H1 (cell line): ENCODE measurements at regions not wholly inside any gene's neighbourhood (a gene's known extent, or its start where the extent isn't known, plus 50 kb on each side); places are given as distances from the start of the nearest gene placed in this dataset.

Source experiments
- CTCF ChIA-PET: fragments of 300-600 bp; sonication (Branson Sonifier 250); formaldehyde crosslinking; loops from one replicate; lab custom pipeline; 2021; ENCODE audit not compliant: partially characterized antibody; lab: Charles Lee
- POLR2A ChIA-PET: fragments of 300-600 bp; sonication (Branson Sonifier 250); formaldehyde crosslinking; loops from one replicate; lab custom pipeline; 2021; ENCODE audit warnings: inconsistent platforms; ENCODE audit not compliant: partially characterized antibody; lab: Charles Lee
- DNase-seq, 2 experiments: peaks; one replicate each; pipeline versions ENCODE4 v3.0.0 to v3.0.0-alpha.2; 2010 to 2022; ENCODE audit warnings: low spot score in 2 of 2, low read depth in 1 of 2, mixed read lengths in 1 of 2
- FAIRE-seq: peaks from 2 replicates; lab custom pipeline; 2011; peaks lifted over from hg19 to GRCh38; lab: Jason Lieb, UNC
- H2AFZ ChIP-seq: 2 replicates; pipeline ENCODE4 v1.8.1; 2012; ENCODE audit warnings: low read length, inconsistent platforms
- H2AK5ac ChIP-seq: 2 replicates; pipeline ENCODE4 v1.6.1; 2013; ENCODE audit warnings: low read depth, low read length
- H2BK120ac ChIP-seq: replicated peaks from 2 replicates; pipeline ENCODE3; 2013; ENCODE audit warnings: low read depth, low read length, inconsistent platforms
- H2BK12ac ChIP-seq: 2 replicates; pipeline ENCODE4 v1.6.1; 2013; ENCODE audit warnings: low read depth, low read length
- H2BK15ac ChIP-seq: 2 replicates; pipeline ENCODE4 v1.6.1; 2013; ENCODE audit warnings: low read length
- H2BK20ac ChIP-seq: 2 replicates; pipeline ENCODE4 v1.6.1; 2013; ENCODE audit warnings: low read length
- H2BK5ac ChIP-seq: 2 replicates; pipeline ENCODE4 v1.6.1; 2013; ENCODE audit warnings: low read depth, low read length
- H3K14ac ChIP-seq: 2 replicates; pipeline ENCODE4 v1.6.1; 2013; ENCODE audit warnings: inconsistent platforms; ENCODE audit not compliant: insufficient read length
- H3K18ac ChIP-seq: 2 replicates; pipeline ENCODE4 v1.6.1; 2013; ENCODE audit warnings: low read length; ENCODE audit errors: extremely low read depth
- H3K23ac ChIP-seq: 2 replicates; pipeline ENCODE4 v1.6.1; 2013; ENCODE audit warnings: inconsistent platforms; ENCODE audit not compliant: insufficient read length
- H3K23me2 ChIP-seq: 2 replicates; pipeline ENCODE4 v1.6.1; 2013; ENCODE audit warnings: low read depth, low read length
- H3K27ac ChIP-seq: 2 replicates; pipeline ENCODE4 v1.6.1; 2011; ENCODE audit warnings: low read depth, low read length, inconsistent platforms
- H3K27me3 ChIP-seq, 4 experiments: replicated peaks in 1 of 4; 1 replicate in 1 of 4; 2 replicates in 3 of 4; pipeline versions ENCODE4 v1.6.1 to v1.8.1; 2011 to 2013; ENCODE audit warnings: low read length in 3 of 4, mild to moderate bottlenecking in 3 of 4, inconsistent platforms in 2 of 4, mixed read lengths in 2 of 4, moderate library complexity in 1 of 4; ENCODE audit not compliant: control insufficient read depth in 3 of 4, insufficient read depth in 3 of 4; ENCODE audit errors: extremely low read depth in 1 of 4
- H3K36me3 ChIP-seq, 4 experiments: 2 replicates each; pipeline versions ENCODE4 v1.6.1 to v1.8.1; 2011 to 2013; ENCODE audit warnings: mild to moderate bottlenecking in 4 of 4, low read length in 3 of 4, moderate library complexity in 2 of 4, control low read depth in 1 of 4, inconsistent platforms in 1 of 4; ENCODE audit not compliant: insufficient read depth in 4 of 4, control insufficient read depth in 2 of 4
- H3K4ac ChIP-seq: replicated peaks from 2 replicates; pipeline ENCODE3; 2013; ENCODE audit warnings: low read length, low read depth, mixed read lengths, inconsistent platforms; ENCODE audit not compliant: insufficient read length
- H3K4me1 ChIP-seq, 4 experiments: replicated peaks in 1 of 4; 1 replicate in 1 of 4; 2 replicates in 3 of 4; pipeline versions ENCODE4 v1.6.1 to v1.8.1; 2011 to 2013; ENCODE audit warnings: low read length in 3 of 4, inconsistent platforms in 2 of 4, mixed read lengths in 1 of 4; ENCODE audit not compliant: insufficient read depth in 4 of 4, control insufficient read depth in 3 of 4
- H3K4me2 ChIP-seq, 2 experiments: 2 replicates each; pipeline versions ENCODE4 v1.6.1 to v1.8.1; 2011 to 2013; ENCODE audit warnings: low read depth in 2 of 2, low read length in 2 of 2, control low read depth in 1 of 2, inconsistent platforms in 1 of 2, mild to moderate bottlenecking in 1 of 2; ENCODE audit not compliant: insufficient read depth in 1 of 2
- H3K4me3 ChIP-seq, 4 experiments: fragments of 200-600, 300-600 bp in 1 of 4; sonication (generic), shearing (Covaris generic), sonication (Bioruptor Twin) in 1 of 4; 2 replicates each; pipeline versions ENCODE4 v1.5.1 to v1.8.1; 2011 to 2016; ENCODE audit warnings: low read length in 4 of 4, low read depth in 3 of 4, control low read depth in 2 of 4, inconsistent platforms in 2 of 4, mild to moderate bottlenecking in 2 of 4, mixed read lengths in 1 of 4, moderate library complexity in 1 of 4; ENCODE audit not compliant: insufficient read depth in 2 of 4; ENCODE audit errors: extremely low read depth in 1 of 4
- H3K56ac ChIP-seq: replicated peaks from 2 replicates; pipeline ENCODE3; 2013; ENCODE audit warnings: low read depth, mild to moderate bottlenecking, mixed read lengths, low read length, inconsistent platforms; ENCODE audit not compliant: insufficient read length
- H3K79me1 ChIP-seq: 2 replicates; pipeline ENCODE4 v1.6.1; 2013; ENCODE audit warnings: low read depth, low read length, control low read depth
- H3K79me2 ChIP-seq, 2 experiments: 2 replicates each; pipeline versions ENCODE4 v1.6.1 to v1.8.1; 2012 to 2013; ENCODE audit warnings: low read length in 2 of 2, mild to moderate bottlenecking in 2 of 2, inconsistent platforms in 1 of 2; ENCODE audit not compliant: insufficient read depth in 2 of 2, control insufficient read depth in 1 of 2
- H3K9ac ChIP-seq, 4 experiments: replicated peaks in 1 of 4; 1 replicate in 1 of 4; 2 replicates in 3 of 4; pipeline versions ENCODE4 v1.6.1 to v1.8.1; 2011 to 2013; ENCODE audit warnings: low read depth in 3 of 4, low read length in 3 of 4, control low read depth in 2 of 4, mild to moderate bottlenecking in 2 of 4, moderate library complexity in 2 of 4, inconsistent platforms in 1 of 4; ENCODE audit errors: extremely low read depth in 1 of 4
- H3K9me3 ChIP-seq, 2 experiments: 2 replicates each; pipeline versions ENCODE4 v1.6.1 to v1.8.1; 2012 to 2013; ENCODE audit warnings: mild to moderate bottlenecking in 2 of 2, moderate library complexity in 2 of 2, control low read depth in 1 of 2, inconsistent platforms in 1 of 2, low read depth in 1 of 2, low read length in 1 of 2, mixed read lengths in 1 of 2; ENCODE audit not compliant: insufficient read depth in 2 of 2
- H4K20me1 ChIP-seq, 2 experiments: replicated peaks in 1 of 2; 2 replicates each; pipeline versions ENCODE3 to v1.8.1; 2011 to 2013; ENCODE audit warnings: inconsistent platforms in 2 of 2, low read length in 2 of 2, mild to moderate bottlenecking in 1 of 2; ENCODE audit not compliant: insufficient read depth in 2 of 2, control insufficient read depth in 1 of 2
- H4K5ac ChIP-seq: 2 replicates; pipeline ENCODE4 v1.6.1; 2013; ENCODE audit warnings: low read length, low read depth, mixed read lengths, inconsistent platforms; ENCODE audit not compliant: insufficient read length
- H4K8ac ChIP-seq: 2 replicates; pipeline ENCODE4 v1.8.0; 2013; ENCODE audit warnings: mild to moderate bottlenecking, moderate library complexity, low read length, inconsistent platforms; ENCODE audit not compliant: insufficient read depth; ENCODE audit errors: extremely low read depth
- H4K91ac ChIP-seq: replicated peaks from 2 replicates; pipeline ENCODE3; 2013; ENCODE audit warnings: low read length, mixed read lengths, inconsistent platforms; ENCODE audit not compliant: insufficient read length
- CEBPB ChIP-seq: IDR thresholded peaks from 2 replicates; pipeline ENCODE4 v1.6.1; 2012; ENCODE audit warnings: low read depth, low read length
- EZH2 ChIP-seq: fragments of 200-600 bp; sonication (generic); IDR thresholded peaks from 2 replicates; pipeline ENCODE4 v1.7.1; 2012; ENCODE audit warnings: low read depth, mild to moderate bottlenecking, moderate library complexity, low read length, inconsistent platforms; ENCODE audit not compliant: severe bottlenecking
- HDAC2 ChIP-seq, 2 experiments: fragments of 300-600 bp in 1 of 2; sonication (generic) in 1 of 2; IDR thresholded peaks; 2 replicates each; pipeline ENCODE4 v1.6.1; 2011 to 2012; ENCODE audit warnings: low read depth in 2 of 2, low read length in 2 of 2, mild to moderate bottlenecking in 2 of 2, moderate library complexity in 2 of 2, borderline replicate concordance in 1 of 2, inconsistent platforms in 1 of 2
- JUN ChIP-seq: IDR thresholded peaks from 2 replicates; pipeline ENCODE4 v1.6.1; 2011; ENCODE audit warnings: low read depth, mild to moderate bottlenecking, improper control_type of control experiment, low read length
- KDM4A ChIP-seq: IDR thresholded peaks from one replicate; pipeline ENCODE4 v1.7.1; 2012; ENCODE audit warnings: low read depth, mild to moderate bottlenecking, moderate library complexity, low read length, inconsistent platforms; ENCODE audit not compliant: severe bottlenecking
- RAD21 ChIP-seq, 2 experiments: IDR thresholded peaks in 1 of 2; conservative IDR thresholded peaks in 1 of 2; 2 replicates each; pipeline ENCODE4 v1.6.1; 2011; ENCODE audit warnings: low read depth in 2 of 2, low read length in 2 of 2, improper control_type of control experiment in 1 of 2, inconsistent platforms in 1 of 2, mild to moderate bottlenecking in 1 of 2, moderate library complexity in 1 of 2
- RXRA ChIP-seq: IDR thresholded peaks from 2 replicates; pipeline ENCODE4 v1.6.1; 2011; ENCODE audit warnings: low read depth, mild to moderate bottlenecking, low read length, moderate library complexity; ENCODE audit not compliant: insufficient read depth
- TAF7 ChIP-seq: optimal IDR thresholded peaks from 2 replicates; pipeline ENCODE3; 2011; ENCODE audit warnings: low read depth, mild to moderate bottlenecking, inconsistent platforms, low read length, moderate library complexity, borderline replicate concordance
- WGBS, 2 experiments: shearing (Covaris generic) in 1 of 2; methylation state at CpG; one replicate each; pipeline versions ENCODE4 v1.1.6 to v1.1.7; 2013 to 2015; ENCODE audit warnings: low lambda C conversion rate in 2 of 2, mixed read lengths in 2 of 2, inconsistent platforms in 1 of 2, low coverage in 1 of 2, missing lambda C conversion rate in 1 of 2; ENCODE audit not compliant: insufficient replicate concordance in 2 of 2, insufficient coverage in 1 of 2, insufficient read length in 1 of 2; ENCODE audit errors: extremely low coverage in 1 of 2, missing lambda C conversion rate in 1 of 2; 5-methylcytosine and 5-hydroxymethylcytosine counted together
- TF ChIP-seq, protein P1 (sequence below): IDR thresholded peaks from 2 replicates; pipeline ENCODE4 v1.6.1; 2012; ENCODE audit warnings: low read length, inconsistent platforms

DNA sequence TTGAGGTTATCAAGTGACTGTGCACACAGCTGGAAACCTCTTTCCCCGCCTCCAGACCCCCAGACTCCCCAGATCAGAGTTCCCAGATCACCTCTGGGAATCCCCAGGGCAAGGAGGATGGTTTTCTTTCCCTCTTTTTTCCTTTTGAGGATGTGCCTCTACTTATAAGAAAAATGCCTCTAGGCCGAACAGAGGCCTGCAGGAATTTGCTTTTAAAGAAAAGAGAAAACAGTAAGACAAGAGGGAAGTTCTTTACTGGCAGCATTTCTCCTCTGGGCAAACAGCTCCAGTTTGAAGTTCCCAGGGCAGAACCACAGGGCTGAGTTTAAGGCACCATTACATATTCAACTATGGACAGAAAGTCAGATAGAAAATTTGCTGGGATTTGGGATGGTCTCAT lies 837.9 kb upstream of the LCORL start:
- Histone ChIP-seq H2AFZ (no peak overlapping the region), H2BK5ac (no peak overlapping the region), H3K4me1 (peaks cover 0 to 2% (median 0%) of the 10 kb centered on the region in 4 experiments; a peak in 1 of 7 replicates), H2BK12ac (no peak overlapping the region), H4K8ac (no peak overlapping the region), H3K23ac (no peak overlapping the region), H3K4ac (no peak overlapping the region), H4K20me1 (no peaks in the 10 kb centered on the region), H3K23me2 (no peaks in the 10 kb centered on the region), H3K79me1 (no peaks in the 10 kb centered on the region), H3K56ac (no peak overlapping the region), H3K14ac (no peak overlapping the region), H4K5ac (no peak overlapping the region), H2BK120ac (no peak overlapping the region), H2BK20ac (no peak overlapping the region), H2BK15ac (no peak overlapping the region), H2AK5ac (no peak overlapping the region), H3K4me3 (no peak overlapping the region), H3K36me3 (no peaks in the 10 kb centered on the region), H3K27me3 (peaks cover 0 to 3% (median 0%) of the 10 kb centered on the region in 4 experiments; a peak in 2 of 7 replicates), H3K27ac (no peak overlapping the region), H3K18ac (no peak overlapping the region), H4K91ac (no peak overlapping the region), H3K4me2 (no peak overlapping the region), H3K9me3 (no peaks in the 10 kb centered on the region), H3K9ac (no peak overlapping the region), H3K79me2 (no peaks in the 10 kb centered on the region)
- FAIRE-seq, result no peak
- DNase-seq, result no peak
- ChIA-PET CTCF (no interaction called here), POLR2A (interaction anchor here (0.6 kb wide), 1 partner anchor 23 kb away, joined by 4 read pairs; no protein-coding TSS in a partner anchor)
- TF ChIP-seq TAF7 (no peak), KDM4A (no peak), CEBPB (no peak), RXRA (no peak), RAD21 (IDR thresholded peaks at IDR 0.05 in 1 of 2, conservative IDR thresholded peaks at IDR 0.05 in 1 of 2; ENCODE audit: low read depth in 2 of 2, low read length in 2 of 2) (no peak), HDAC2 (IDR thresholded peaks at IDR 0.05; ENCODE audit: borderline replicate concordance in 1 of 2, low read depth in 2 of 2, low read length in 2 of 2) (no peak), JUN (no peak), EZH2 (no peak)
- TF ChIP-seq, protein P1, sequence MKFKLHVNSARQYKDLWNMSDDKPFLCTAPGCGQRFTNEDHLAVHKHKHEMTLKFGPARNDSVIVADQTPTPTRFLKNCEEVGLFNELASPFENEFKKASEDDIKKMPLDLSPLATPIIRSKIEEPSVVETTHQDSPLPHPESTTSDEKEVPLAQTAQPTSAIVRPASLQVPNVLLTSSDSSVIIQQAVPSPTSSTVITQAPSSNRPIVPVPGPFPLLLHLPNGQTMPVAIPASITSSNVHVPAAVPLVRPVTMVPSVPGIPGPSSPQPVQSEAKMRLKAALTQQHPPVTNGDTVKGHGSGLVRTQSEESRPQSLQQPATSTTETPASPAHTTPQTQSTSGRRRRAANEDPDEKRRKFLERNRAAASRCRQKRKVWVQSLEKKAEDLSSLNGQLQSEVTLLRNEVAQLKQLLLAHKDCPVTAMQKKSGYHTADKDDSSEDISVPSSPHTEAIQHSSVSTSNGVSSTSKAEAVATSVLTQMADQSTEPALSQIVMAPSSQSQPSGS, result no peak
- 70% methylated on average over 2 of the region's 2 CpGs; no CpG with 5 or more reads in 1 of the 2 experiments for WGBS, 2 experiments
